Choroid plexus epithelial cell (primary cell): ENCODE measurements at regions not wholly inside any gene's neighbourhood (a gene's known extent, or its start where the extent isn't known, plus 50 kb on each side); places are given as distances from the start of the nearest gene placed in this dataset.

Source experiments
- DNase-seq: peaks from one replicate; pipeline ENCODE4 v3.0.0-alpha.2; 2010; ENCODE audit warnings: low read depth
- H3K4me3 ChIP-seq: 2 replicates; pipeline ENCODE4 v1.5.1; 2011; ENCODE audit warnings: low read depth, mild to moderate bottlenecking, control low read depth, low read length, moderate library complexity
- CTCF ChIP-seq: conservative IDR thresholded peaks from 2 replicates; pipeline ENCODE4 v1.5.1; 2011; ENCODE audit warnings: low read depth, mild to moderate bottlenecking, control low read depth, inconsistent platforms, low read length, moderate library complexity

- H3K4me3 ChIP-seq, result no peak overlapping the region
- TF ChIP-seq CTCF, result no peak
- peak; percentile 39 for DNase-seq
These were observed 49.9 kb upstream of the CD36 start for GRCh38 chr7:80588591-80588990.
